GM19397 (cell line): ENCODE measurements at regions not wholly inside any gene's neighbourhood (a gene's known extent, or its start where the extent isn't known, plus 50 kb on each side); places are given as distances from the start of the nearest gene placed in this dataset.
"Not testable (repeated sequence)": the region's sequence is repeated elsewhere in the genome, so short reads cannot be mapped to it uniquely, and the experiment has no call there.

Experiments used
- ATAC-seq: cut with Tn5 transposase; IDR thresholded peaks from one replicate; pipeline ENCODE4 v1.9.1; 2021; ENCODE audit warnings: mild to moderate bottlenecking, moderate library complexity; ENCODE audit not compliant: unreplicated experiment

DNA sequence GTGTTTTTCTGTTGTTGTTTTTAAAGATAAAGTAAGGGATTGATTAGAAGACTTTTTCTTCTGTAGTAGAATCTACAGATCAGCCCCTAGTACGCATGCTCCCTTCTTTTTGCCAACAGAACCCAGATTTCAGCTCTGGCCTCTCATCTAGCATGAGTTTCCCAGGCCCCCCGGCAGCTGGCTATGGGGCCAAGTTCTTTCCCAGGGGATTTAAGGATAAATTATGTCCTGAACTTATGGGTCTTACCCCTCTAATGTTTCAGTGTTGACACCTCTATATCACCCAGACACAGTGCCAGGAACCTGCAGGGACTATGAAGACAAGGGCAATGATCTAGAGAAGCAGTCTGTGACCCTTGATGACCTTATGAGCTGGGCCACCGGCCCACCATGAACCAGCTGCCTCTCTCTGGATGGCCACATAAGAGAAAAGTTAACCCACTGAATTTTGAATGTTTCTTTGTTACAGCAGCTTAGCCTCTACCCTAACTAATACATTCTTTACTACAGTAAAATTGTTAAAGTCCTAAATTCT, 150.5 kb downstream of the UNC5CL start:
- no peak for ATAC-seq

DNA sequence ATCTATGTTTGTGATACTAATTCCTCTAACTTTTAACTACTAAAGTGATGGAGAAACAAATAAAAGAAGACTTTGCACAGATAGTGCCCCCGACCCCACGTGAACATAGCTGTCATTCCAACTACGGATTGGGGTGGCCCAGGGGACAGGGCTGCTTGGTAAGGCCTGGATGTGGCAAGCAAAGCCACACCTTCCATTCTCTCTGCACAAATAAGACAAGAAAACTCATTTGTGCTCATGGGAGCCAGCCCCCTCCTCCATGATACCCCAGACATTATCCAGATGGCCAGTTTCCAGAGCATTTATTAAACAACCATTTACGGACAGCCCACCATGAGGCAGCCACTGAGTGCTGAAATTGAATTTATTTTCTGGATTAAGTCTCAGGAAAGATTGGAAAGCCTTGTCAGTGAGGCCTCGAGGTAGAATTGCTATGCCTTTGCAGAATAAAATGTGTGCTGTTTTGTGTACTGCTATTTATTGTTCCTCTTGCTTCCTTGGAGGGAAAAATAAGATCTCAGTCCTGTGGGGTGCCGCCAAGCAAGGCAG, 151.2 kb downstream of the UNC5CL start:
- ATAC-seq, result no peak

DNA sequence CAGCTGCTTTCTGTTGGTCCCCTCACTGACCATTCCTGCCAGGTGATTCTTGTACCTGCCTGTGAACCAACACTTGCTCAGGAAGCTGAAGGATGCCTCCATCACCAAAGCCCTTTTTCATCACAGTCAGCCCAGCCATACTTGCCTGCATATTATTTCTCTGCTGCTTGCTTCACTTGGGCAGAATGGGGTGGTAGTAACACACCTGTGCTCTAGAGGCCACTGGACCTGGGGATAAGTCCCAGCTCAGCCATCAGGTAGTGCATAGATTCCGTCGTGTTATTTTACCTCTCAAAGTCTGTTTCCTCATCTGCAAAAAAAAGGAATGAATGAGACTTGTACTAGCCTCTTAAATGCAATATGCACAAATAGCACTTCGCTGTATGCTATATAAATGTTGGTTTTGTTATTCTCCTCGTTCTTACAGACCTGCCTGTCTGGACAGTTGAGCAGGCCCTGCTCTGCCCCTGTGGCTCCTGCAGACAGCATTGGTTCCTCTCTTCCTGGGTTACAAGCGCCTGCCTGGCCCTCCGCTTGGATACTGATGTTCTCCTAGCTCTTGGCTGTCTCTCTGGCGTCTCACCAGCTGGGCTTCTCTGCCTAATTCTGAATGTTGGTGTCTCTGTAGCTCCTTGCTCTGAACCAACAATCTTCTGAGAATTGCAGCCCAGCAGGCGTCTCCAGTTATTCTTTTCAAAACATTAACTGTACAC, 151.8 kb downstream of the UNC5CL start:
- no peak for ATAC-seq

DNA sequence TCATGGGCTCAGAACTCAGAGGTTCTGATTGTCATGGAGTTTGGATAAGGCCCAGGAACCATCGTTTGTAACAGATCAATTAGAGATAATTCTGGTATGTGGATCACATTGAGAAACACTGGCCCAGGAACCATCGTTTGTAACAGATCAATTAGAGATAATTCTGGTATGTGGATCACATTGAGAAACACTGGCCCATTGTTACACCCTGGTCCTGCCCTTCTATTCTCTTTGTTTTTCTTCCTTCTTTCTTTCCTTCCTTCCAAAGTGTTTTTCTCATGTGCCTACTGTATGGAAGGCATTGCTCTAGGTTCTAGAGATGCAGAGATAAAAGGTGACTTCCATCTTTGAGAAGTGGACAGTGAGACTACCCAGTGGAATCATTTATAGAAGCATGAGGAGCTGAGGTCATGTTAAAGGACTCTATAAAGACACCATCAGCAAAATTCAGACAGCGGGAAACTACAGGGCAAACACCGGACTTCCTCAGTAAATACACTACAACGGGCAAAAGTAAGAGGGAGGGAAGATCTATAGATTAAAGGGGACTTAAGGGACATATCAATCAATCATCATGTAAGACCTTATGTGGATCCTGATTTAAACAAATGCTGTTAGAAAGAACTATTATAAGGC, 153.8 kb downstream of the UNC5CL start:
- no peak for ATAC-seq

DNA sequence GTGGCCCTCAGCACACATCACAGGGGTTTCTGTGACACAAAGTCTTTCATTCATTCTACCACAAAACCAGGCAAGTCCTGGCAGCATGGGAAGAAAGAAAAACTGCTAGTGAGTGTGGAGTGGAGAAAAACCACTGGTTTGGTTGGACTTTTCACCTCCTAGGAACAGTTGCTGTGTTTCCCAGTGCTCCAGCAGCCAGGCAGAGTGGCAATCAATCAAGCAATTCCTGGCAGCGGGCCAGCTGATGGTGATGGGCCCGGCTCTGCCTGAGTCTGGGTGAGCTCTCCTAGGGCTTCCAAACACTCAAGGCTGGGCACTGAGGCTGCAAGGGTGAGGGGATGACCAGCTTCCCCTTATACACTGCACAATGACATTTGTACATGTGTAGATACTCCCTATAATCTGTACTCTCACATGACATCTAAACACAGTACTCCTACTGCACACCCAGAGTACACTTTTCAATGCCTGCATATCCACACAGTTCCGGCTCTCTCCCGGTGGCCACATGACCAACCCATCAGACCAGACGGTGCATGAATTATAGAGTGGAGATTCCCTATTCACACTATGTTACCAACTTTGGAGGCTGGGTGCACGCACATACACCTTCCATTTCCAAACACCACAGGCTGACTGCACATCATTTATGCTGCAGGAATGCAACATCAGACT, 156.6 kb downstream of the UNC5CL start:
- no peak for ATAC-seq

DNA sequence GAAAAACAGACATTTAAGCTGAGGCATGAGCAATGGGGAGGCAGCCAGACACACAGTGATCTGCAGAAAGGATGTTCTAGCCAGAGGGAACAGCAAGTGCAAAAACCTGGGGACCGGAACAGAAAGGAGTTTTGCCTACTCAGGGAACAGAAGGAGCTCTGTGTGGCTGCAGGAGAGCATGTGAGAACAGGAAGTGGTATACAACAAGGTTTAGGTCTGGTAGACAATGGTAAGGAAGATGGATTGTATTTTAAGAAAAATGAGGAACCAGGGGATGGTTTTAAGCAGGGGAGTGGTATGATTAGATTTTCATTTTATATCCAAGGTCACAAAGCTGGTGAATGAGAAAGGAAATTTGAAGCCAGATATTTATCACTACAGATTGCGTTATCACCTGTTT, 157.5 kb downstream of the UNC5CL start:
- no peak for ATAC-seq

DNA sequence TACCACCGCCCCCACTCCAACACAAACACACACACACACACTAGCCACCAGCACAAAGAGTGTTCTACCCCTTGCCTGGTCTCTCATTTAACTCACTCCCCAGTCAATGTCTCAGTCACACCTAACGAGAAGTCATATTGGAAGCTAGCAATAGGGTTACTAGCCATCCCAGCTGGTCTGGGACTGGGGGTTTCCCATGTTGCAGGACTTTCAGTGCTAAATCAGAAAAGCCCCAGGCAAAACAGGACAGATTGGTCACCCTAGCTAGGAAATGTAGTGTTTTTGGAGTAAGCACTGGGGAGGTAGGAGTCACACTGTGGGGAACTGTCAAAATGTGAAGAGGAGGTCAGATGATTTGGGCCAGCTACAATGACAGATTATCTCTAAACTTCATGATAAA, 158.1 kb downstream of the UNC5CL start:
- ATAC-seq, result no peak

DNA sequence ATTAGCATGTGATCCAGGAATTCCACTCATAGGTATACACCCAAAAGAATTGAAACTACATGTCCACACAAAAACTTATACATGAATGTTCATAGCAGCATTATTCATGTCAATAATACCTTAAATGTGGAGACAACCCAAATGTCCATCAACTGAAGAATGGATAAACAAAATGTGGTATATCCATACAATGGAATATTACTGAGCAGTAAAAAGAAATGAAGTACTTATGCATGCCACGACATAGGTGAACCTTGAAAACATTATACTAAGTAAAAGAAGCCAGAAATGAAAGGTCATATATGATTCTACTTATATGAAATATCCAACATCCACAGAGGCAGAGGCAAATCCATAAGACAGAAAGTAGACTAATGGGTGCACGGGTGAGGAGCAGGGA, 159.9 kb downstream of the UNC5CL start:
- no peak for ATAC-seq

DNA sequence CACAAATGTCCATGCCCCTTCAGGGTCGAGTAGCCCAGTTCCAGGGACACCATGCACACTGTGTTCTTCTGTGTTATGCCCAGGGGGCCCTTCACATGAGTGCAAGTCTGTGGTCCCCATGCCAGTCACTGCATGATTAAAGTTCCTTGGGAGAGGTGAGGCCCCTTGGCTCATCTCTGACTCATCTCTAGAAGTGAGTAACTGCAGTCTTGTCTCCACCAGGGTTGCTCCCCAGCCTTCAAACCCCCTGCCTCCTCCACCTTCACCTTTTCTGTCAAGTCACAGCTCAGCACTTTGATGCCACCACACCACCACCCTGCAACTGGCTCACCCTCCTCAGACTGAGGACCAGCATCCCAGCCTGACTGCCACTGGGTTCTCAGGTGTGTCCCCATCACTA, 161.7 kb downstream of the UNC5CL start:
- ATAC-seq, result no peak

DNA sequence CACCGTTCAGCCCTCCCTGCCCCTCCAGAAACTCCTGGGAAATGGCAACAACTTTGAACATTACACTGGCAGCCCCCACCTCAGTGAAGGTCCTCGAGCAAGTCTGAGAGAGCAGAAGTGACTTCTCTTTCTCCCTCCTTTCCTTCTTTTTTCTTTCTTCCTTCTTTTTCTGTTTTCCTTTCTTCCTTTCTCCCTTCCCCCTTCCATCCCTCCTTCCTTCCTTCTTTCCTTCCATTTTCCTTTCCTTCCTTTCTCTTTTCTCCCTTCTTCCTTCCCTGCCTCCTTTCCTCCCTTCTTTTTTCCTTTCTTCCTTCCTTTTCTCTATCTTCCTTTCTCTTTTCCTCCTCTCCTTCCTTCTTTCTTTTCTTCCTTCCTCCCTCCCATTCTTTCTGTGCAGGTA, 162.7 kb downstream of the UNC5CL start:
- ATAC-seq, result no peak

DNA sequence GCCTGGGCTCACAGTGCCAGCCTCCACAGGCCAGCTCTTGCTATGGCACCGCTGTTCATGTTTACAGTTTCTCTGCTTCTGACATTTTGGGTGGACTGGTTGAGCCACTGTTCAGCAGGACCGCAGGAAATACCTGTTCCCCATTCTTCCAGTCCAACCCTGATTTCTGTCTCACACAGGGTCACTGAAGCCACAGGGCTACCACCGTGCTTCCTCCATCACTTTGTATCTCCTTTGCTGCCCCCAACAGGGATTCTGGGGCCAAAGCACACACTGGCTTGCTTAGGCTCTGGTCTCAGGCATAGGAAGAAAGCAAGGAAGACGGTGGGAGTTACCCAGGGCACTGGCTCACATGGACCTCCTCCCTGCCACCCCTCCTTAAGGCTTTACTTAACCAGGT, 164.5 kb downstream of the UNC5CL start:
- ATAC-seq, result no peak

DNA sequence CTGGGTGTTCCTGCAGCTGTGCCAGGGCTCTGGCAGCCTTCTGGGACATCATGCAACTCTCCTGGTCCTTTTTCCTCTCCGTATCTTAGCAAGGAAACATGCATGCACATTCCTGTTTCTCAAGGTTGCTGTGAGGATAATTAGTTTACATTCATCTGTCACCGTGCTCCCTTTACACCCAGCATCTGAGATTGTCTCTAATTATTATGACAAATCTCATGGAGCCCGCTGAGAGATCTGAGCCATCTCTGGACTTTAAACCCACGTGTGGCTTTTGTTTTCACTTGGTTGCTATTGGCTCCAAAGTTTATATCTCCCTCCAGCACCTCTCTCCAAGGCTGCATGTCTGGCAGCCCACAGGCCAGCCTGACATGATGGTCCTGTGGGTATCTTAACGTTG, 167.6 kb downstream of the UNC5CL start:
- no peak for ATAC-seq

DNA sequence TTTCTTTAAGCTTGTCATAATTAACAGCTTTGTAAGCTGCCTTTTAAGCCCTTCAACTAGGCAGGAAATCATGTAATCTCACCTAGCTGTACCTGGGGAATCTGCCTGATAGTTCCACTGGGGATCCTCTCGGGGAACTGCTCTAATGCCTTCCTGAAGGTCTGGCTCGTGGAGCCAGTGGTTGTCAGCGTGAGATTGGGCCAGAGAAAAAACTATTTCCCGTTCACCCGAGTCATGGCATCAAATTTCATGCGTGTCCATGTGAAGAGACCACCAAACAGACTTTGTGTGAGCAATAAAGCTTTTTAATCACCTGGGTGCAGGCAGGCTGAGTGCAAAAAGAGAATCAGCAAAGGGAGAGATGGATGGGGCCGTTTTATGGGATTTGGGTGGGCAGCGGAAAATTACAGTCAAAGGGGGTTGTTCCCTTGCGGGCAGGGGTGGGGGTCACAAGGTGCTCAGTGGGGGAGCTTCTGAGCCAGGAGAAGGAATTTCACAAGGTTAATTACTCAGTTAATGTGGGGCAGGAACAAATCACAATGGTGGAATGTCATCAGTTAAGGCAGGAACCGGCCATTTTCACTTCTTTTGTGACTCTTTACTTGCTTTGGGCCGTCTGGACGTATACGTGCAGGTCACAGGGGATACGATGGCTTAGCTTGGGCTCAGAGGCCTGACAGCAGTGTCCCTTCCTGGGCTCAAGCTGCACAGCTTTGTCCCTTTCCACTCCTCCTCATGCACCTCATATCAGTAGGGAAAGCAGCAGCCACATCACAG, 170.7 kb downstream of the UNC5CL start:
- not testable (repeated sequence) for ATAC-seq

DNA sequence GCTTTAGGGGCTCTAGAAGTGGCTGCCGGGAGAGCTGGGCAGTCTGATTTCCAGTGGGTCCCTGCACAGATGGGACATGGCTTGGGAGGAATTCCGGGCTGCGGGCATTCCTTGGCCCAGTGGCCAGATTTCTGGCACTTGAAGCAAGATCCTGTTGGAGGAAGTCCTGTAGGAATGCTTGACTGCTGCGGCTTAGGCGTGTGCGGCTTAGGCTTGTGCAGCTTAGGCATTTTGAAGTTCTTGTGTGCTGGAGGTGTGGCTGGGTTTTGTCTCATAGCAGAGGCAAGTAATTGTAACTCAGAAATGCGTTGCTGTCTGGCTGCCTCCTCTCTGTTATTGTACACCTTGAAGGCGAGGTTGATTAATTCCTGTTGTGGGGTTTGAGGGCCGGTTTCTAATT, 171.5 kb downstream of the UNC5CL start:
- ATAC-seq, result not testable (repeated sequence)

DNA sequence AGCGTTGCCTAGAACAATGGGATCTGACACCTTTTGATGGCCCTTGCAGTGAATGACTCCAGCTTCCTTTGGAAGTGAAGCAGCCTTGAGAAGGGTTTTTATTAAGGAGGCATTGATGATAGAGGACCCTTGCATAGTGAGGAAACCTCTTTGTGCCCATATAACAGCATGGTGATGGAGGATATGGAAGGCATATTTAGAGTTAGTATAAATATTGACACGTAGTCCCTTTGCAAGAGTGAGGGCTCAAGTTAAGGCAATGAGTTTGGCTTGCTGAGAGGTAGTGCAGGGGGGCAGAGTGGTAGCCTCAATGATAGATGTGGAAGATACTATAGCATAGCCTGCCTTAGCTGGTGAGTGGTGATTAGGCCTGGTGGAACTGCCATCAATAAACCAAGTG, 173.8 kb downstream of the UNC5CL start:
- not testable (repeated sequence) for ATAC-seq

DNA sequence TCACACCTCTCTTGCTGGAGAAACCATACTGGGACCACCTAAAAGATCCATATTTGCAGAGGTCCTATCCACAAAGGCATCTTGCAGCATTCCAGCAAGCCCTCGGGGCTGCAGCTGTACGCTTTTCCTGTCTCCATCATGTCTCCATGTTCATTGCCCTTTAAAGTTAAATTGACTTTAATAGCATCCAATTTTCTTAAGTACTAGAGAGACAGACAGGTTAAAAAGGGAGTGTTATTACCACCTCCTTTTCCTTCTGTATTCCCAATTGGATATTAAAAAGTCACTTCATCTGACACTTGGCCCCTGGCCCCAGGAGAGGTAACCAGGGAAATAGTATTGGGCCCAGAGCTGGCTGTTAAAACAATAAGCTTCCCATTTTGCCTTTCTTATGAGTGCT, 178.6 kb downstream of the UNC5CL start:
- ATAC-seq, result no peak

DNA sequence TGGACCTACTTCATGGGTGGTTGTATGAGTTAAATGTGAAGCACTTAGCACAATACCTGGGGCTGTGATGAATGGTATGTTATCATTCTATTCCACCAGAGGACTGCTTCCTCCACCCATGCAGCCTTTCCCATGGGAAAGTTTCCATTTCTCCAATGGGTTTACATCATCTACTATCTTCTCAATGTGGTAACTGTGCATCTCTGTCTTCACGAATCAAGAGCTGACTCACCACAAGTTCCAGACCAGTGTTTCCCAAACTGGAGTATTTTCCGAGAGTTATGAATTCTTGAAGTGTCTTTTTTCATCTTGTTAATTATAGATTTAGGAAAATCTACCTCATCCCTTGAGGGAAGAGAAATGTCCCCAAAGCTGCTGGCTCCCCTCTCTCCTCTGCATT, 182.8 kb downstream of the UNC5CL start:
- ATAC-seq, result no peak

DNA sequence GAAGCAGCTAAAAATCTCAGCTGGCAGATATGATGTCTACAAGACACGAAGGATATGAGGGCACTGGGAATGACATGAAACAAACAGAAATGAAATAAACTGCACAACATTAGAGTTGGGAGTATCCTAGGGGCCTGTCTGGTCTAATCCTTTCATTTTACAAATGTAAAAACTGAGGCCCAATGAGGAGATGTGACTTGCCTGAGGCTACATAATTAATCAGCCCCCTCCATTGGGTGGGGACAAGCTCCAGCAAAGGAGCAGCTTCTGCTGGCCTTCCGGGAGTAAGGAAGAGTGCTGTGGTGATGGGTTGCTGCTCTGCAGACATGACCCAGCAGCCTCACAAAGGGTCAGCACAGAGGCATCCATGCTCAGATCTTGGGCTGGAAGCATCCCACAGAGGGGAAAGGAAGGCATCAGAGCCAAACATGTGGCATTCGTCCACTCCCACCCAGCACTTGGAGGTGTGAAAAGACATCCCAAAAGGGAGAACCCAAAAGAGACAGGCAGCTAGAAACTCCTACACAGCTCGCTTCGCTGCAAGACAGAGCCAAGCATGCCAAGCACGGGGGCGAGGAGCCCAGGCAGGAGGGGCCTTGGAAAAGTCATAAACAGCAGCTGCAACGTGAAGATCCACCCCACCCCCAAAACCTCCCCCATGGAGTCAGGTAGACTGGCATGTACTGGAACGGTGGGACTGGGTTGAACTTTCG, 183.7 kb downstream of the UNC5CL start:
- no peak for ATAC-seq

DNA sequence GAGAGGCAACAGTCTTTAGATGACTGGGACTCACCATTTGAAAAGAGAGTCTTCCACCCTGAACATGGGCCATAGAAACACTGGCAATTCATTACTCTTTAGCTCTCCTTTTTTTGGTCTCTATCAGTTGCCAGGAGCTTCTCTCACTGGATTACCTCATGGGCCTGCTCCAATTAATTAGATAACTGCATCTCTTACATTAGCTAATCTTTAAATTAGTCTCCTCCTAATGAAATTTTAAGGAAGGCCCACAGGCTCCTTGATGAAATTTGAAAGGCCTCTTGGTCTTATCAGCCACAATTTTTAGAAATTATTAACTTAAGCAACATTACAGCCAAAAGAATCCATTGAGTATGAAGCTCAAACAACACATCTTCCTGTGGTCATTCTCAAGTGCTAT, 184.4 kb downstream of the UNC5CL start:
- no peak for ATAC-seq

DNA sequence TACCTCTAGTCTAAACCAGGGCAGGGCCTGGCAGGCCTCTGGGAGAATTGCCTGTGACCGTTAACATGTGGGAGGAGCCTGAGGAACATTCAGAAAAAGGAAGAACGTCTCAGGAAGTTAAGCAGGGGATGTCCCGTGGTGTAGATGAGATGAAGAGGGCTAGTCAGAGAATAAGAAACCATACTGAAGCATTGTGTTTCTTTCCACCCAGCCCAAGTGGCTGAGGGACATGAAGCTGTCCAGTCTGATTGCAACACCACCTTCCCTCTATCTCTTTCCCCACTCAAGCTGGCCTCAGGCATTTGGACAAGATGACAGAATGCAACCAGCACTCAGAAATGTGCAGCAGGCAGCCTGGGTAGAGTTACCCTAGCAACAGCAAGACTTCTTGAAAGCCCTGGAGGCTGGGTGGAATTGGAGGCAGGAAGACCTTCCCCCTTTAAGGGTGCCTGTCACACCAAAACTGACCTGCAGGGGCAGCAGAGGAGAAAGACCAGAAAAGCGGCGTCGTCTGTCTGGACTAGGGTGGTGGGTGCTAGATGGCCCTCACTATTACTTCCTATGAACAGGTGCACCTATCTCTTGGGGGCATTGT, 186.1 kb downstream of the UNC5CL start:
- ATAC-seq, result no peak
